ENCODE measurements at regions not wholly inside any gene's neighbourhood (a gene's known extent, or its start where the extent isn't known, plus 50 kb on each side); places are given as distances from the start of the nearest gene placed in this dataset.

DNA sequence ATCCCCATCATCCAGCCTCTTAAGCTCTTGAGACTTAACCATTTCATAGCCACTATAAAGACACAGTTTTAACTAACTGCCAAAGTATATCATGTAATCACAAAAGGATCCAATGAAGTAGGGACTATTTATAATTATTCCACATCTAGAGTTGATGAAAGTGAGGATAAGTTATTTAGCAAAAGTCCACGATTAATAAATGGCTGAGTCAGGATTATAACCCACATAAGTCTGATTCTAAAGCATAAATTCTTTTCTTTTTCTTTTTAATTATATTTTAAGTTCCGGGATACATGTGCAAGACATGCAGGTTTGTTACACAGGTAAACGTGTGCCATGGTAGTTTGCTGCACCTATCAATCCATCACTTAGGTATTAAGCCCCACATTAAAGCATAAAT is 166.1 kb downstream of the PPP1R3A start:
- TF ChIP-seq, protein P1, sequence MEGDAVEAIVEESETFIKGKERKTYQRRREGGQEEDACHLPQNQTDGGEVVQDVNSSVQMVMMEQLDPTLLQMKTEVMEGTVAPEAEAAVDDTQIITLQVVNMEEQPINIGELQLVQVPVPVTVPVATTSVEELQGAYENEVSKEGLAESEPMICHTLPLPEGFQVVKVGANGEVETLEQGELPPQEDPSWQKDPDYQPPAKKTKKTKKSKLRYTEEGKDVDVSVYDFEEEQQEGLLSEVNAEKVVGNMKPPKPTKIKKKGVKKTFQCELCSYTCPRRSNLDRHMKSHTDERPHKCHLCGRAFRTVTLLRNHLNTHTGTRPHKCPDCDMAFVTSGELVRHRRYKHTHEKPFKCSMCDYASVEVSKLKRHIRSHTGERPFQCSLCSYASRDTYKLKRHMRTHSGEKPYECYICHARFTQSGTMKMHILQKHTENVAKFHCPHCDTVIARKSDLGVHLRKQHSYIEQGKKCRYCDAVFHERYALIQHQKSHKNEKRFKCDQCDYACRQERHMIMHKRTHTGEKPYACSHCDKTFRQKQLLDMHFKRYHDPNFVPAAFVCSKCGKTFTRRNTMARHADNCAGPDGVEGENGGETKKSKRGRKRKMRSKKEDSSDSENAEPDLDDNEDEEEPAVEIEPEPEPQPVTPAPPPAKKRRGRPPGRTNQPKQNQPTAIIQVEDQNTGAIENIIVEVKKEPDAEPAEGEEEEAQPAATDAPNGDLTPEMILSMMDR (IDR thresholded peaks at IDR 0.05): no peak
- no peak for TF ChIP-seq POLR2A (IDR thresholded peaks at IDR 0.05)
